ENCODE measurements at regions not wholly inside any gene's neighbourhood (a gene's known extent, or its start where the extent isn't known, plus 50 kb on each side); places are given as distances from the start of the nearest gene placed in this dataset.

DNA sequence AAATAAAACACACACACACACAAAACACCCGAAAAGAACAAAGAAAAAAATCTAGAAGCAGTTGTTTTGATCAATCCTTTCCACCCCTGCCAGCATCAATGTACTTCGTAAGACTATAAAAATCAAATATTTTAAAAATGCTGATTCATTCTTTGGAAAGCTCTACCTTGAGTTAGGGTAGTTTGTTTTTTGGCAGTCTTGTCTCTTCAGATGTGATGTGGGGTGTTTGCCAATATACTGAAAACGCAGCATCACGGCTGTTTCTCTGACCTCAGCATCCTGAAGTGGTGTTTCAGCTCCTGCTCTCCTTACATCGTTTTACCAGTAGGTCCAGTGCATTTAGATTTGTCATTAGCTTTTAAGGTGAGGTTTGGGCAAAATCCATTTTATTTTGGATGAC, 526.0 kb downstream of the UTRN start:
- ChIA-PET POLR2A (ENCODE audit: low non-redundant PET) (no interaction called here), CTCF (no interaction called here)
- DNase-seq (ENCODE audit: low spot score): no peak
- Histone ChIP-seq H3K36me3 (ENCODE audit: insufficient read depth, low read length, poor library complexity, severe bottlenecking) (no peaks in the 10 kb centered on the region), H3K9me3 (ENCODE audit: low read depth, low read length, poor library complexity, severe bottlenecking) (no peaks in the 10 kb centered on the region), H3K27ac (ENCODE audit: low read depth, low read length, poor library complexity, severe bottlenecking) (no peak overlapping the region), H3K4me3 (ENCODE audit: low read depth, low read length, poor library complexity, severe bottlenecking) (no peak overlapping the region), H3K27me3 (replicated peaks; ENCODE audit: insufficient read depth, low read depth, low read length, poor library complexity) (no peaks in the 10 kb centered on the region), H3K4me1 (ENCODE audit: insufficient read depth, low read length, poor library complexity, severe bottlenecking) (no peaks in the 10 kb centered on the region)
- TF ChIP-seq, protein P1, sequence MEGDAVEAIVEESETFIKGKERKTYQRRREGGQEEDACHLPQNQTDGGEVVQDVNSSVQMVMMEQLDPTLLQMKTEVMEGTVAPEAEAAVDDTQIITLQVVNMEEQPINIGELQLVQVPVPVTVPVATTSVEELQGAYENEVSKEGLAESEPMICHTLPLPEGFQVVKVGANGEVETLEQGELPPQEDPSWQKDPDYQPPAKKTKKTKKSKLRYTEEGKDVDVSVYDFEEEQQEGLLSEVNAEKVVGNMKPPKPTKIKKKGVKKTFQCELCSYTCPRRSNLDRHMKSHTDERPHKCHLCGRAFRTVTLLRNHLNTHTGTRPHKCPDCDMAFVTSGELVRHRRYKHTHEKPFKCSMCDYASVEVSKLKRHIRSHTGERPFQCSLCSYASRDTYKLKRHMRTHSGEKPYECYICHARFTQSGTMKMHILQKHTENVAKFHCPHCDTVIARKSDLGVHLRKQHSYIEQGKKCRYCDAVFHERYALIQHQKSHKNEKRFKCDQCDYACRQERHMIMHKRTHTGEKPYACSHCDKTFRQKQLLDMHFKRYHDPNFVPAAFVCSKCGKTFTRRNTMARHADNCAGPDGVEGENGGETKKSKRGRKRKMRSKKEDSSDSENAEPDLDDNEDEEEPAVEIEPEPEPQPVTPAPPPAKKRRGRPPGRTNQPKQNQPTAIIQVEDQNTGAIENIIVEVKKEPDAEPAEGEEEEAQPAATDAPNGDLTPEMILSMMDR (conservative IDR thresholded peaks at IDR 0.05; ENCODE audit: low read depth, low read length): no peak
- TF ChIP-seq EZH2 (IDR thresholded peaks at IDR 0.05; ENCODE audit: borderline replicate concordance, low read depth, low read length, poor library complexity, severe bottlenecking): no peak
- intact Hi-C loops (cut with micrococcal nuclease; ENCODE audit: unreplicated experiment): no loop called here
- BruUV-seq (replicated peaks): no TSS peak

DNA sequence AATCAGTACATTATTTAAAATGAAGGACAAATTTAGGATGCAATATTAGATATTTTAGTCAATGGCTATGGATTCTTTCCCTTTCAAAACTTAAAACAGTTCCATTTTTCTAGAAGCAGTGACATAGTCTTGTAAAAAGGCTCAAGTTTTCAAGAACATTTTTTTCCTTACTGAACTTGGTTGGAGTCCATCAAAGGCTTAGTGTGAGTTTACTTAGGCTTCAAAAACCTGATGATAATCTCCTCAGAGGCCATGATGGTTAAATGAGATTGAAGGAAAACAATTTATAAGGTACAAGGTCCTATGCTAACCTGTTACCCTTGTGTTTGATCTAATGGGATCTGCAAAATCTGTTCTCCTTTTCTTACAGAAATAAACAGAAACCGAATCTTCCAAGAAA, 531.8 kb downstream of the UTRN start:
- no peaks in the 10 kb centered on the region for H3K27me3 ChIP-seq (replicated peaks; ENCODE audit: insufficient read depth, low read depth, low read length, poor library complexity)
- POLR2A ChIA-PET (ENCODE audit: low non-redundant PET): no interaction called here

DNA sequence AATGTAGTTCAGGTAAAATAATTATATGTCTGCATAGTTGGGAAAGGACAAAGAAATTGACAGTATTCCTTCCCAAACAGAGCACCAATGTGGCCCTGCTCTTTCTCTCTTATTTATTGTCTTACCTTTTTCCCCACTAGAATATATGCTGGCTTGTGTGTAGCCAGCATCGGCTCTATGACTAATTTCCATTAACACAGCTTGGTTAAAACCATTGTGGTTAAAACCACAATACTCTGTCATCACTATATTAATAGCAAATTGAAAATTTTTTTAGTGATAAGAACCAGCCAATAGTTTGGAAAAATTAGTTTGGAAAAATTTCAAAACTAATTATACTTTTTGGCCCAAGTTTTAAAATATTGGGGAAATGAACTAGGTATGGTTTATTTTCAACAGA, 535.1 kb downstream of the UTRN start:
- H3K27me3 ChIP-seq (replicated peaks; ENCODE audit: insufficient read depth, low read depth, low read length, poor library complexity): no peaks in the 10 kb centered on the region
- H3K4me3 ChIP-seq (ENCODE audit: low read depth, low read length, poor library complexity, severe bottlenecking): no peak overlapping the region
- no peaks in the 10 kb centered on the region for H3K4me1 ChIP-seq (ENCODE audit: insufficient read depth, low read length, poor library complexity, severe bottlenecking)
- ChIA-PET CTCF (no interaction called here), POLR2A (ENCODE audit: low non-redundant PET) (no interaction called here)
- H3K9me3 ChIP-seq (ENCODE audit: low read depth, low read length, poor library complexity, severe bottlenecking): no peaks in the 10 kb centered on the region
- H3K27ac ChIP-seq (ENCODE audit: low read depth, low read length, poor library complexity, severe bottlenecking): no peak overlapping the region
- TF ChIP-seq, protein P1 (conservative IDR thresholded peaks at IDR 0.05; ENCODE audit: low read depth, low read length): no peak
- no peak for TF ChIP-seq EZH2 (IDR thresholded peaks at IDR 0.05; ENCODE audit: borderline replicate concordance, low read depth, low read length, poor library complexity, severe bottlenecking)
- intact Hi-C loops (cut with micrococcal nuclease; ENCODE audit: unreplicated experiment): no loop called here
- BruUV-seq (replicated peaks): no TSS peak
- no peak for DNase-seq (ENCODE audit: low spot score)
- no peaks in the 10 kb centered on the region for H3K36me3 ChIP-seq (ENCODE audit: insufficient read depth, low read length, poor library complexity, severe bottlenecking)

More for the DNA sequence above, 531.8 kb downstream of the UTRN start:
- H3K4me3 ChIP-seq (ENCODE audit: low read depth, low read length, poor library complexity, severe bottlenecking): no peak overlapping the region
- intact Hi-C loops (cut with micrococcal nuclease; ENCODE audit: unreplicated experiment): no loop called here
- H3K36me3 ChIP-seq (ENCODE audit: insufficient read depth, low read length, poor library complexity, severe bottlenecking): no peaks in the 10 kb centered on the region
- DNase-seq (ENCODE audit: low spot score): no peak
- no peaks in the 10 kb centered on the region for H3K9me3 ChIP-seq (ENCODE audit: low read depth, low read length, poor library complexity, severe bottlenecking)
- no peak for TF ChIP-seq EZH2 (IDR thresholded peaks at IDR 0.05; ENCODE audit: borderline replicate concordance, low read depth, low read length, poor library complexity, severe bottlenecking)
- TF ChIP-seq, protein P1 (conservative IDR thresholded peaks at IDR 0.05; ENCODE audit: low read depth, low read length): no peak
- CTCF ChIA-PET: no interaction called here
- H3K4me1 ChIP-seq (ENCODE audit: insufficient read depth, low read length, poor library complexity, severe bottlenecking): no peaks in the 10 kb centered on the region
- BruUV-seq (replicated peaks): no TSS peak
- no peak overlapping the region for H3K27ac ChIP-seq (ENCODE audit: low read depth, low read length, poor library complexity, severe bottlenecking)
